Islet of Langerhans (tissue), 1 donor: ENCODE measurements at regions not wholly inside any gene's neighbourhood (a gene's known extent, or its start where the extent isn't known, plus 50 kb on each side); places are given as distances from the start of the nearest gene placed in this dataset.

Experiments used
- FAIRE-seq: peaks from one replicate; lab custom pipeline; 2011; peaks lifted over from hg19 to GRCh38; lab: Jason Lieb, UNC

DNA sequence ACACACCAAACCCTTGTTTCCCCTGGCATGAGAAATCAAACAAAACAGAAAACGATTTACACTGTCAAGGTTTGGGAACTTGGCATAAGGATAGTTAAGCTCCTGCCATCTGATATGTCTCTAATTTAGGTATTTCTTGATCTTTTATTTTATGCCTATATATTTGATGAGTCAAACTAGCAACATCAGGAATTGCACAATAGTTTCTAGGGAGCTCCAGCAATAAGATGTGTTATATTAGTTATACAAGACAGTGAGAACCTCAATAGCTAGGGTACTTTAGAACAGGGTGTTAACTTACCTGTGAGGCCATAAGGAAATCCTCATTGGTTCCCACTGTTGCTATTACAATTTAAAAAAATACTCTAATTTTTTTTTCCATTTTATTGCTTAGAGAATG is 474.2 kb downstream of the GBA3 start:
- no peak for FAIRE-seq

DNA sequence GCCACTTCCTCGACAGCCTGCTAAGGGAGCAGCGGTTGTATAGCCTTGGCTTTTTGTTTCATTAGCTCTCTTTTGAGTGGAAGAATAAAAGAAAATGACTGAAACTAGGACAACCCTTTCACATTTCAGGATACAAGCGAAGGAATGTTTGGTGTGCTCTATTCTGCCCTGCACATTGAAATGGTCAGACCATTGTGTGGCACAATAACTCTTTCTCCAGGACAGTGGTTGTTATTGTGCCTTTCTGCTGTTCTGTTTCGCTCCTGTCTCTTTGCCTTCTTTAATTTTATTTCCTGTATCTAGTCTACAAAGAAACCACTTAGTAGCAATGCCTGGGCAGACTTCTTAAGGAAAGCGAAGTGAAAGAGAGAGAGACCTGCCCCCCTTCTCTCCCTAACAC is 473.7 kb downstream of the GBA3 start:
- no peak for FAIRE-seq

DNA sequence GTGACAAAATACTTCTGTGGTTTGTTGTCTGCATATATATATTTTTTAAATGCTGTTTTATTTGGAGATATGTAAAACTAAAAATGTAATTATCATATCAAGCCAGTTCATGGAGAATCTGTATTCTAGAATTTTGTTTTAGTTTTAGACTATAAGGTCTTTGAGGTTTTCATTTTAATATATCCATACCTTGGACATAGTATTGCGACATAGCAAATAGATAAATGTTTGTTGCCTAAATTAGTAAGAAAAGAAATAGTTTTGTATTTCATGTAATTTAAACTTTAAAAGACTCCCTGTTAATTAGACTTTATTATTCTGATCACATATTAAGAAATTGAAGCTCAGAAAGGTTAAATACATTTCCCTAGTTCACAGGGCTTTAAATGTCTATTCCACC is 472.9 kb downstream of the GBA3 start:
- no peak for FAIRE-seq

DNA sequence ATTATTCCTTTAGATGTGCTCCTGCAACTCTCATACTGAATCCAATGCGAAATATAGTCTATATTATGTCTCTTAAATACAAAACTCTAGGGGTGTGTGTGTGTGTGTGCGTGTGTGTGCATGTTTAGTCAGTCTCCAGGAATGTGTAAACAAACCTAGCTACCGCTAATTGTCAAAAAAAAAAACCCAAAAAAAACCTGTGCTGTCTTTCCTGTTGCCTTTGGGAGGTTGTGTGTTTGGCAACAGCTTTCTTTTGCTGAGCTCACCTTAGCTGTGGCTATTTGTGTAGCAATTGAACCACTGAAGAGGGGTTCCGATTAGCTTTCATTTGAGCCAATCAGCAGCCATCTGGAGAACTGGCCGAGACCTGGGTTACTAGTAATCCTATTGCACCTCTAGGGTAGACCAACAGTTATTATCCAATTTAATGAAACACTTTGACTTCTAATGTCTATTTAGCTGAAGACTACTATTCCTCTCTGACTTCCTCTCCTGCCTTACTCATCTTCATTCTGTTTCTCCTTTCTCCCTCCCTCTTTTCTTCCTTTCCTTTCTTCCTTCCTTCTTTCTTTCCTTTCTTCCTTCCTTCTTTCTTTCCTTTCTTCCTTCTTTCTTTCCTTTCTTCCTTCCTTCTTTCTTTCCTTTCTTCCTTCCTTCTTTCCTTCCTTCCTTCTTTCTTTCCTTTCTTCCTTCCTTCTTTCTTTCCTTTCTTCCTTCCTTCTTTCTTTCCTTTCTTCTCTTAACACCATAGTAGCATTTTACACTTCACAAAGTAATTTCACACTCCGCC is 471.1 kb downstream of the GBA3 start:
- FAIRE-seq = no peak

DNA sequence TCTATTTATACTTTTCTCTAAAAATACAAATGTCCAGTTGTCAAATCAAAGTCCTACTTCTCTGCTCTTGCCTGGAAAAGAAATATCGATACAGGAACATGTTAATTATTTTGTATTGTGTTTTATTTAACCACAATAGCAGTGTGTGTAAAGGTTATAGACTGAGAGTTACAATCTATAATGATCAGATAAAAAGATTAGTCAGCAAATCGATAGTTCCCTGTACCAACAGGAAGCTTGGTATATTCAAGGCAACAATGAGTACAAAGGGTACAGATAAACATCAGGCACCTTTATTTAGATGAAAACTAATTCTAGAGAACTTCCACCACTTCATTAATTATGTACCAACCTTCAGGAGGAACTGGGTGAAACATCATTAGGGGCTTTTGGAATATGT is 469.5 kb downstream of the GBA3 start:
- no peak for FAIRE-seq

DNA sequence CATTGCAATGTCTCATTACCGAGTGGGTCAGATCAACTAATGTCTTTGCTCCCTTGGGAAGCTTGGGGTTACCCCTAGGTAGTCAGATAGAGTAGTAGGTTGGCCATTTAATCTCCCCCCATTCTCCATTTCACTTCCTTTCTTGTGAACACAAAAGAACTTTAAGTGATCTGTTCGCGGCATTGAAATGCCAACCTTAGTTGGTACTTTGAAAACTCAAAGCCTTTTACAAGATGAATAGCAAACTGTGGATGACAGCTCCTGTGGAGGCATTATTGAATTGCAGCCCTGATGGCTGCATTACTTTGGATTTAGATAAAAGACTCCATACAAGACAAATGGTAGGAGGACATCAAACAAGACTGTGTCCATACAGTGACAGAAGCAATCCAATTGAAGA is 469.1 kb downstream of the GBA3 start:
- no peak for FAIRE-seq

DNA sequence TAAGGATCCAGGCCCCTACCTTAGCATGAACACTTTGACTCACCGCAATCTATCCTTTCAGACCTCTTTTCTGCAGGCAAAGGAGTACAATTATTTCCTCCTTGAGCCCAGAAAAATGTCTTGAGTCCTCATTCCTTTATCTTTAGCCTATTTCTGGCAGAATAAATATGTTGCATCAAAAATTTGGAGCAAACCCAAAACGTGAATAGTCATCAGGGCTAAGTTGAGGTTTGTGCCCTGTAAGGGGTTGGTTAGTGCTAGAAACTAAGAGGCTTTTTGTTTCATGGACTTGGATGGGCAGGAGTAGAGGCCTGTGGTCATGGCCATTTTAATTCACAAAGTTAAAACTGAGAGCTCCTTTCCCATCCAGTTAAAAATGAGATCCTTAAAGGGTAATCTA is 460.3 kb downstream of the GBA3 start:
- no peak for FAIRE-seq

DNA sequence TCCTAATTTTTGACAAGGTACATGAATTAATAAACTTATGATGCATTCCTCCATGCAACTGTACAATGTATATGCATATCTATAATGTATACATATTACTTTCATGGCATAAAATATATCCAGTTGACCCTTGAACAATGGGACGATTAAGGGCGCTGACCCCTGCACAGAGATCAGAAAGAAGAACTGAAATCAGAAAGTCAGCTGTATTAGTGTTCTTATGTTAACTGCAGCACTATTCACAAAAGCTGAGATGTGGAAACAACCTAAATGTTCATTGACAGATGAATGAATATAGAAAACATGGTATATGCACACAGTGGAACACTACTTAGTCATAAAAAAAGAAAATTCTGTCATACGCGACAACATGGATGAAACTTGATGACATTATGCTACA is 457.1 kb downstream of the GBA3 start:
- FAIRE-seq = no peak

DNA sequence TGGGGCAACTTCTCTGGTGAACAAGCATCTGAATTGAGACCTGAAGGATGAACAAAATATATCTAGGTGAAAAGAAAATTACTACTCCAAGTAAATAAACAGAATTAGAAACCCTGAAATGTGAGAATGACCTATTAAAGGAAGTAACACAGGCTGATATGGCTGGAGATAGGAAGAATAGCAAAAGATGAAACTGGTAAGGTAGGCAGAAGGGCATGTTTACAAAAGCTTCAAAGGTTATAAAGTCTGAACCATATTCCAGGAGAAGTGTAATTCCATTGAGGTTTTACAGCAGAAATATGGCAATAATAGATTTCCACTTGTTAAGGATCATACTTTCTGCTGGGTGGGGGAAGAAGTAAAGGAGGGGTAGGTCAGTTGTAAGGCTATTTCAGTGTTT is 452.0 kb downstream of the GBA3 start:
- no peak for FAIRE-seq

DNA sequence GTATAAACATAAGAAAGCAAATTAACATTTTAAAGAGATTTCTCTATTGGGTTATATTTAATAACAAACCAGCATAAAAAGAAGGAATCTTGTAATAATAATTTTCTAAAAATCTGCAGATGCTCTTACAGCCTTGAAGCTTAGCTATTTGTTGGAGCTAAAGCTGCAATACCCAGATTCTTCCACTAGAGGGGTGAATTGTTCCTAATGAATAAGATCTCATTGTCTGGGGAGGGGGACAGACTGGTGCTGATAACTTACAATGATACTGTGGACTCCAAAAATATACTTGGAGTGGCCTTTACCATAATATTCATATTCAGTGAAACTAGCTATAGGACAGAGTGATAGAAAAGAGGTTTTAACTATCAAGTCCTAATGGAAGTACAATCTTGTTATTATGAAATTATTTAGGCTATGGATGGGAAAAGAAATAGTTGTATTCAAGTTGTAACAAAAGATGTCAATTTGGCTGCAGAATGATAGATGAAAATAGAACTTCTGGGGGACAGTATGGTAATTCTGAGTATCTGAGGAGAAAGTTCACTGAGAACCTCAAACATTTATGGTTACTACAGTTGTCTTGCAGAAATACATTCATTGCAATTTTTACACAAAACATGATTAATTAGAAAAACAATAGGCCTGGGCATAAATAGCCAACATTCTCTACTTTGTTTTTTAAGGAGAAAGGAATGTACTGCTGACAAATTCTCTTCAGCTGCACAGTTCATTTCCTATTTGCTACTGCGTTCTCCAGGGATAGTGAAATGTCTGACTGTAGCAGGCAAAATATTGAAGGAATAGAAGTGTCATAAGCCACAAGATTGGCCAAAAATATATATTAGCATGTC is 443.3 kb downstream of the GBA3 start:
- FAIRE-seq = peak; percentile 82

DNA sequence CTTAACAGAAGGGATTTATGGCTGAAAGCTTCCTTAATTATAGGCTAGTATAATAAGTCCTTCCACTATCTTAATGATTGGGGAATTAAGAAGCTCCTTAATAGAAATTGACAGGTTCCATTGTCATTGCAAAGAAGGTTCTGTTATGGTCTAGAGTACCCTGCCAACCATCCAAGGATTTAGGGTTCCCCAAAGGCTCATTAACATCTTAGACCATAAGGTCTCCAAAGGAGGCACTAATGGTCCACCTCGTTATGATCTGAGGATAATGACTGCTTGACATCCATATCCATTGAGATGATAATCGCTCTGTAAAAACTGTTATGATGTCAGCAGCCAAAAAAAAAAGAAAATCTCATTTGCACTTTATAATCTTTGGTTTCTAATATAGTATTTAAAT is 441.6 kb downstream of the GBA3 start:
- no peak for FAIRE-seq

DNA sequence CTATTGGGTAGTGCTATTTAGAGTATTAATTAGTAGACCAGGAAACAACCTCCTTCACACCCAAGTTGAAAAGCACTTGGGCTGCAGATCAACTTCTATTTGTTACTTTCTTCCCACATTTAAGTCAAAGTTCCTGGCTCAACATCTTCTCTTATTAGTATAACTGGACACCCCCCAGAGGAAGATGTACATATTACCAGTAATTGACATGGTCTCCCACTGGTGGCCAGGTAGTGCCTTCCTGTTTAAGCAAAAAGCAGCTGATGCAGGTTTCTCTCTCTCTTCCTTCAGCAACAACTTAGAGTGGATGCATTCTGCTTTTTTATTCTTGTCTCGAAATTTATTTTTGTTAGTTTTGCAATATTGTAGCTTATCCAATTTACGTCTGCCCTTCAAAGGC is 438.1 kb downstream of the GBA3 start:
- no peak for FAIRE-seq

DNA sequence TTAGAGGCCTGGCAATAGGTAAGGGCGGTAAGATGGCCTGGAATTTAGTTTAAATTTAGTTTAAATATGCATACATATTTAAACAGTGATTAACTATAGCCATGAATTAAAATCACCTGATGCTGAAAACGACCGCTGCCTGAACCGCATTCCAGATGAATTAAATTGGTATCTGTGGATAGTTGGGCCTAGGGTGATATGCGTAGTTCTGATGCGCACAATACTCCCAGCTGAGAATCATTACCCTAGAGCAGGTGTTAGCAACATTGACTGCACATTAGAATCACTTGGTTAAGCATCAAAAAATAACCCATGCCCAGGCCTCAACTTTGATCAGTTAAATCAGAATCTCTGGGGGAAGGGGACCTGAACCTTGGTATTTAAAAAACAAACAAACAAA is 432.4 kb downstream of the GBA3 start:
- no peak for FAIRE-seq

DNA sequence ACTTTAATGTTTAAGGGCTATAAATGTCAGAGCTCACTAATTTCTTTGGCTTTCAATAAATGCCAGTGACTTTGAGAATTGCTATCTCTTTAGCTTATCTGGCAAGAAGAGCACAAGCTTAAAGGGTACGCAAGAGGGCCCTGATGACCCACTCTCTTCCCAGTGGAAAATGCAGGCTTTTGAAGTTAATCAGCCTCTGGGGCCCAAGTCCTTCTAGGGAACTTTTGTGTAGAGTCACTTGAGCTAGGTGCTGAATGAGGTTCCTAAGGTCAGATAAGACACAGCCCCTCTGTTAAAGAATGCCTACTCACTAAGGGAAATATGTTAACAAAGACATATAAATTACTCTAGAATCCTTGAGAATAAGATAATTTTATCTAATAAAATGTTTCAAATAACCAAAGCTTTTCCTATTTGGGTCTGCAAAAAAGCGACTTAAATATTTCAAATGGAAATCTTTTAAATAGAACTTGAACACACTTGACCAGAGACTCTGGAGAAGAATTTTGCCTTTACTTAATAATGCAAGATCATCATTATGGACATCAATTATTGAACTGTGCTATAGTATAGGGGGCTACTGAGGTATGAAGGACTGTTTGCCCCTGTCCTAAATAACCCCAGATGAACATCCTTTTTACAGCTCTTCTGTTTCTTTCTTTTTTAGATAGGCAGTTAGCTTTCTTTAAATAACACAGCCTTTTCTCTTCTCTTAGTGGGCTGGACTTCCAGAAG is 430.1 kb downstream of the GBA3 start:
- no peak for FAIRE-seq

DNA sequence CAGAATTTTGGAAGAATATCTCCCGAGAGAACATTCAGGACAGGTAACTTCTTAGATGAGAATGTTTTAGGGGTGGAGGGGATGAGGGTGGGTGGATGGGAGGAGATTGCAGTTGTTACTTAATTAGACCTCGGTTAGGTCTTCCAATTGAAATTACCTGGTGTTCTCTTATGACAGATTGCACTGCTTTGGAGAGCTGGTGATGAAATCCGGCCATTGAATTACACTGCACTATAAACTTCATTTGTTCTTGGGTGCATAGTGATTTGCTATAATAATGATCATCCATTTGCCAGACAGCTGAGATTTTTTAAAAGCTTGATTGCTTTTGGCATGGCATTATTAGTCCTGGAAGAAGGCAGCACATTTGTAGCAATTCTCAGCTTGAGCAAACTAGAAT is 427.6 kb downstream of the GBA3 start:
- FAIRE-seq = no peak

DNA sequence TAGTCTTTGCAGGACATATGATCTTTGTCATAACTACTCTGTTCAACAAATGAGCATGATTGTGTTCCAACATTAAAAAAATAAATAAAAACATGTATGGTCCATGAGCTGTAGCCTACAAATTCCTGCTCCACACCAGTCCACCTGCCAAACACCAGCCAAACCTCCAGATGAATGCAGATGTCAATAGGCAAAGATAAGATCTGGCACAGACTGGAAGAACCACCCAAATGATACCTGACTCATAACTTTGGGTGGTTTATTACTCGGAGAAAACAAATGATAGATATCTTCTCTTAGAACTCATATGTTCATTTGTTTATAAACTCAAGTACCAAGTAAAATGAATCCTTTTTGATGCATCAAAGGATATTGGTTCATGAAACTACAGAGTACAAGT is 425.1 kb downstream of the GBA3 start:
- no peak for FAIRE-seq

DNA sequence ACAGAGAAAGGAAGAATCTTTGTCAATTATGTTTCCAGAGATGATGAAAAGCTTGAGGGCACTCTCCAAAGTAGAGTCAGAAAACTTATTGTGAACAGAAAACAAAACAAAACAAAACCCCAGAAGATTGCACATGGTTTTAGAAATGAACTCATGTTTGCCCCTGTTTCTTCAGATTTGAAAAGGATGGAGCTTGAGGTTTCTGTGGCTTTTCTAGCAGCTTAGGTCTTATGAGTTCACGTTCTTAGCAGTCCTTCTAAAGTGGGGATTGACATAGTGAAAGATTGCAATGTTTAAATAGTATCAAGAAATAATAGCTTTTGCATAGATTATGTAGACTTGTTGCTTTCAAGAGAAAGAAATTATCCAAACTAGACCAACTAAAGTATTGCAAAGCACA is 421.8 kb downstream of the GBA3 start:
- no peak for FAIRE-seq

DNA sequence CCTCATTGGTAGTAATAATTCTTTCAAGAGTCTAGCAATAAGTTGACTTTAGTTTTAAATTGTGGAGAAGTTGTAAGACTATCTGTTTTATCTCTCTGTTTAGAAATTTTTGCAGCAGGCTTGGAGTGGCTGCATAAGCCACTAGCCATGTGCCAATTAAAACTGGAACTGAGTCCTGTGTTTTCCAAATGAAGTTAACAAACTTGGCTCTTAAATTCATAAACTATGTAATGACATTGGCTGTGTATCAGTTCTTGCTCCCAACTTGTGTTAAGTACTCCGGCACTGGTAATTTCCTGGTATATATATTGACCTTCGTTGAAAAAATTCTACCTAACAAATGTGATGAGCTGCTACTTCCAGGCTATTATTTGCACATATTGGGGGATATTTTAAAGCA is 420.4 kb downstream of the GBA3 start:
- FAIRE-seq = no peak

DNA sequence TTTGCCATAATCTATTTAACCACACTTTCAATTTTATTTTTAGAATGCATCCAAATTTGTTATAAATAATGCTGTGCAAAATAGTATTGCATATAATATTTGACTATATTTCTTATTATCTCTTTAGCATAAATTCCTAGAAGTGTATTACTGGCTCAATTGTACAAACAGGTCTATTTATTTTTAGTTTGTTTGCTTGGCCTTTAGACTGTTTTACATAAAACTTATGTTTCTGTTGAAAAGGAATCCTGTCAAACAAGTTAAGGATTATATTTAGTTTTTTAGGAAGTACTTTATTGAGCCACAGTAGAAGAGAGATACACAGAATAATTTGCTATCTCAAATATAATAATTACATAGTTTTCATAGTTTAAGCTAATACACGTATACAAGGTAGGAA is 413.8 kb downstream of the GBA3 start:
- no peak for FAIRE-seq

DNA sequence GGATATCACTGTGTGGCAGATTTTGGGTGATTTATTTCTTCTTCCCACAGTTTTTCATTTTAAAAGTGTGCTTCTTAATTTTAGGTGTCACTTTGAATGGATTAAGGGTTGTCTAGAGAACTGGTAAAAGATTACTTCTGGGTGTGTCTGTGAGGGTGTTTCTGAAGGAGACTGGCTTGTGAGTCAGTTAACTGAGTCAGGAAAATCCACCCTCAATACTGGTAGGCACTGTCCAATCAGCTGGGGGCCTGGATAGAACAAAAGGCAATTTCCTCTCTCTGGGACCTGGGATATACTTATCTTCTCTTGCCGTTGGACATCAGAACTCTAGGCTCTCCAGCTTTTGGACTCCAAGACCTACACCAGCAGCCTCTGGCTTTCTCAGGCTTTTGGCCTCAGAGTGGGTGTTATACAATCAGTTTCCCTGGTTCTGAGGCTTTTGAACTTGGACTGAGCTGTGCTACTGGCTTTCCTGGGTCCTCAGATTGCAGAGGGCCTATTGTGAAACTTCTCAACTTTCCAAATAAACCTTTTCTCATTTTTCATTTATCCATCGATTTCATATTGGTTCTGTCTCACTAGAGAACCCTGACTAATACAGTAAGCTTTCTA is 413.1 kb downstream of the GBA3 start:
- FAIRE-seq = no peak

DNA sequence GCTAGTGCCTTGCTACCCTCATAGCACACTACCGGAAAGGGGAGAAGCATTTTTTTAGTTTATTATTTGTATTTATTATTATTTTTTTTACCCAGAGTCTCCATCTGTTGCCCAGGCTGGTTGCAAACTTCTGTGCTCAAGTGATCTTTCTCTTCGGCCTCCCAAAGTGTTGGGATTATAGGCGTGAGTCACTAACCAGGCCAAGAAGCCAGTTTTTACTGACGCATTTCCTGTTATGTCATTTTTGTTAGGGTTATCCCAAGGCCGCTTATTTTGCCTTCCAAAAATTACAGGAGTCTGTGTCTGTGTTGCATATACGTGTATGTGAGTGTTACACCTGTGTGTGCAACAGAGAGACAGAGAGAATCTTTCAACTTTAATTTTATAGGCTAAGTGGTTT is 404.5 kb downstream of the GBA3 start:
- no peak for FAIRE-seq

DNA sequence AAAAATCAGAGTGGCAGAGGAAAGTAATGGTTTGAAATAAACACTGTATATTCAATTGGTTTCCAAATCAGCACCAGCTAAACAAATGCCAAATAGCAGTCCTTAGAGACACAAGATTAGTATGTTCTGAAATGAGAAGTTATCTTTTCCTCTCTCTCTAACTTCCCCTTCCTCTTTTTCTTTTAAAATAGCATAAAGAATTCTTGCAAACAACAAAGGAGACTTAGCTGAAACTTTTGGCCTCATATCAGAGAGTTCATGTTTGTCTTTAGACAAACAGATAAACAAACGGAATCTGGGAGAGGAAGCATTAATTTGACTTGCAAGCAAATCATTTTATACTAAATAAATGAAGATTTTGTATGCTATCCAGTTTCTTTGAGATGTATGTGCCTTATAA is 399.0 kb downstream of the GBA3 start:
- no peak for FAIRE-seq

DNA sequence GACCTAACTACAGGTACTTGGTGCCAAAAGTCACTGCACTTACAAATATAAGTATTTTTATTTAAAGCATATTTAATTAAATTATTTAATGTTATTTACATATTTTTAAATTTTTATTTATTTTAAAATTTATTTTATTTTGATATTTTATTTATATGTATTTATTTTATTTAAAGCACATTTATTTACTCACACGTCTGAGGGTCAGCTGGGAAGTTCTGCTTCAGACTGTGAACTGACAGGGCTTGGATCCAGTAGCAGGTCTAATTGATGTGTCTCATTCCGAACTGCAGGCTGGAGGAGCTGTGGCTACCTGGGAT is 392.5 kb downstream of the GBA3 start:
- FAIRE-seq = no peak
